Upper lobe of right lung (tissue), 1 donor: ENCODE measurements at regions not wholly inside any gene's neighbourhood (a gene's known extent, or its start where the extent isn't known, plus 50 kb on each side); places are given as distances from the start of the nearest gene placed in this dataset.

ENCODE experiments used
- ATAC-seq: fragments of 200-7000 bp; cut with Tn5 transposase; one replicate; pipeline ENCODE4 v1.9.1; 2020; ENCODE audit warnings: mild to moderate bottlenecking, moderate library complexity
- DNase-seq: peaks from one replicate; pipeline ENCODE4 v3.0.0-alpha.2; 2020
- H3K27ac ChIP-seq: fragments of 200-600 bp; one replicate; pipeline ENCODE4 v1.8.0; 2022
- H3K27me3 ChIP-seq: fragments of 200-600 bp; one replicate; pipeline ENCODE4 v1.8.0; 2022; ENCODE audit warnings: mild to moderate bottlenecking
- H3K36me3 ChIP-seq: fragments of 200-600 bp; one replicate; pipeline ENCODE4 v1.8.0; 2022
- H3K4me1 ChIP-seq: fragments of 200-600 bp; one replicate; pipeline ENCODE4 v1.8.0; 2022
- H3K4me3 ChIP-seq: fragments of 200-600 bp; one replicate; pipeline ENCODE4 v1.8.0; 2022; ENCODE audit warnings: mild to moderate bottlenecking
- H3K9me3 ChIP-seq: fragments of 200-600 bp; one replicate; pipeline ENCODE4 v1.8.0; 2022
- CTCF ChIP-seq: fragments of 200-600 bp; IDR thresholded peaks from one replicate; pipeline ENCODE4 v1.8.0; 2022; ENCODE audit warnings: antibody characterized with exemption
- intact Hi-C: fragments of 100-400 bp; cut with DNase I; formaldehyde crosslinking; loops from one replicate; pipeline ENCODE4 v1.11.0; 2022
- donor health status: DM: no; HTN: yes; CAD: no; lungs with severe emphysema.

GRCh38 chr2:116499389-116499788 lies 1315.1 kb upstream of the DDX18 start:
- Histone ChIP-seq H3K4me3 (no peak overlapping the region), H3K36me3 (no peaks in the 10 kb centered on the region), H3K27me3 (no peaks in the 10 kb centered on the region), H3K27ac (no peak overlapping the region), H3K4me1 (no peaks in the 10 kb centered on the region), H3K9me3 (no peaks in the 10 kb centered on the region)
- ATAC-seq, result no peak
- intact Hi-C loops, result no loop called here
- TF ChIP-seq CTCF, result no peak
- no peak for DNase-seq

DNA sequence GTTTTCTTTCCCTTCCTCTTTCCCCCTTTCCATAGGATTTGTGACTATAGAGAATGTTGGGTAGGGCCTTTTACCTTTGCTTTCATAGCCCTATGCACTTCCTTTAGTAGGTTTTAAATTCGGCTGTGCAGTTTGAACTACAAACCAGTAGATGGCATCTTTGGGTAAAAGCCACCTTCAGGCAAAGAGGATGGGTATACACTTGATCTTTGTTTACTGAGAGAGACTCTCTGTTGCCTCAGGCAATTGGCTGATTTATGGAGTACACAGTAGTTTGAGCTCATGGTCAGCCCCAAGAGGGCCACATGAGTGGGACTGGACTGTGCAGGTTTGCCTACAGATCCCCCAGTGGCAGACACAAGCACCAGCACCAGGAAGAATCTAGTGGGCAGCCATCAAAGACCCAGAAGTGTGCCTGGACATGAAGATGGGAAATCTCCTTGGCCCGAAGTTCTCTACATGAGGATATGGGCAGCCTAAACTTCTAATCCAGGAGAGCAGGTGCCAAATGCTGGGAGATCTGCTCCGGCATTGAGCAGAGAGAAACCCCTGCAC lies 1304.3 kb upstream of the DDX18 start:
- DNase-seq (no peak), ATAC-seq (peak; percentile 34)
- Histone ChIP-seq H3K36me3 (no peaks in the 10 kb centered on the region), H3K9me3 (no peaks in the 10 kb centered on the region), H3K27ac (no peak overlapping the region), H3K4me1 (no peaks in the 10 kb centered on the region), H3K4me3 (no peak overlapping the region), H3K27me3 (no peaks in the 10 kb centered on the region)
- intact Hi-C loops, result no loop called here
- peak; percentile 32 for TF ChIP-seq CTCF

DNA sequence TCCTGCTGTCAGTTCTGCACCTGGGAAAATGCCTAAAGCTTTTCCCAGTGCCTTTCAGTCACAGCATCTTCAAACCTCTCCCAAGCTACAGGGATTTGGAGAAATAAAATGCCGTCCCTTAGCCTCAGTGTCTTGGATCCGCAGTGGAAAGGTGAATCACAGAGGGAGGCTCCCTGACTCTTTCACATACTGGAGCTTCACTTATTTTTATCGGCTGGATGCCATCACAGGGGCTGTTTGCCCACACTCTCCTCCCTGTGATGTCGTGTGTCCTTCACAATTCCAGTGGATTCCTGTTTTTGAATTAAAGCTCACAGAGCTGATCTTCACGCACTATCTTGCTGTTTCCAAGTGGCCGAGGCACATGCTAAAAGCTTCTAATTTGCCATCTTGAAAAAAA lies 1303.1 kb upstream of the DDX18 start:
- H3K9me3 ChIP-seq, result no peaks in the 10 kb centered on the region
- H3K4me1 ChIP-seq, result no peaks in the 10 kb centered on the region
- no peak overlapping the region for H3K27ac ChIP-seq
- DNase-seq (no peak), ATAC-seq (no peak)
- TF ChIP-seq CTCF, result no peak
- H3K27me3 ChIP-seq, result no peaks in the 10 kb centered on the region
- intact Hi-C loops, result no loop called here
- no peak overlapping the region for H3K4me3 ChIP-seq
- H3K36me3 ChIP-seq, result no peaks in the 10 kb centered on the region

- no peak overlapping the region for H3K27ac ChIP-seq
- no peak overlapping the region for H3K4me3 ChIP-seq
- ATAC-seq (no peak), DNase-seq (no peak)
- intact Hi-C loops, result no loop called here
- H3K4me1 ChIP-seq, result no peaks in the 10 kb centered on the region
- H3K36me3 ChIP-seq, result no peaks in the 10 kb centered on the region
- TF ChIP-seq CTCF, result no peak
- H3K27me3 ChIP-seq, result no peaks in the 10 kb centered on the region
- H3K9me3 ChIP-seq, result no peaks in the 10 kb centered on the region
These were observed 1300.5 kb upstream of the DDX18 start for GRCh38 chr2:116513991-116514390.

GRCh38 chr2:116517936-116518335 lies 1296.6 kb upstream of the DDX18 start:
- no peaks in the 10 kb centered on the region for H3K9me3 ChIP-seq
- H3K27ac ChIP-seq, result no peak overlapping the region
- TF ChIP-seq CTCF, result no peak
- no peaks in the 10 kb centered on the region for H3K36me3 ChIP-seq
- no peaks in the 10 kb centered on the region for H3K4me1 ChIP-seq
- H3K27me3 ChIP-seq, result no peaks in the 10 kb centered on the region
- DNase-seq, result no peak
- intact Hi-C loops, result no loop called here
- H3K4me3 ChIP-seq, result no peak overlapping the region
- no peak for ATAC-seq

DNA sequence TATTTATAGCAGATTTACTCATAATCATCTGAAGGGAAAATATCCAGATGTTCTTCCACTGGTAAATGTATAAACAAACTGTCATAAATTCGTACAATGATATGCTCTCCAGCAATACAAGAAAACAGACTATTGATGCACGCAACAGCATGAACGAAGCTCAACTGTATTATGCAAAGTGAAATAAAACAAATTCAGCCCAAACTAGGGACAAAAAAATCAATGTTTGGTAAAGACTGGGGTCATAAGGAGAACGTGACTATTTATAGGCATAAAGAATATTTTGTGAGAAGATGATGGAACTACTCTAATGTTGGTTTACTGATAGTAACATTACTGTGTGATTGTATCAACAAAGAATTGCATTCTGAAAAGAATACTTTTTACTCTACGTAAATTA lies 1276.7 kb upstream of the DDX18 start:
- Histone ChIP-seq H3K27ac (no peak overlapping the region), H3K27me3 (no peaks in the 10 kb centered on the region), H3K4me3 (no peak overlapping the region), H3K9me3 (no peaks in the 10 kb centered on the region), H3K4me1 (no peaks in the 10 kb centered on the region), H3K36me3 (no peaks in the 10 kb centered on the region)
- intact Hi-C loops, result no loop called here
- ATAC-seq (no peak), DNase-seq (no peak)
- no peak for TF ChIP-seq CTCF
